Fibroblast of skin of right biceps (primary cell): ENCODE measurements at regions not wholly inside any gene's neighbourhood (a gene's known extent, or its start where the extent isn't known, plus 50 kb on each side); places are given as distances from the start of the nearest gene placed in this dataset.
"Not testable (repeated sequence)": the region's sequence is repeated elsewhere in the genome, so short reads cannot be mapped to it uniquely, and the experiment has no call there.

Source experiments
- DNase-seq: peaks from one replicate; pipeline ENCODE4 v3.0.0-alpha.2; 2013

GRCh38 chr2:198280145-198280544 is 475.8 kb downstream of the PLCL1 start:
- no peak for DNase-seq

GRCh38 chr2:198279026-198279425 is 474.6 kb downstream of the PLCL1 start:
- peak; percentile 58 for DNase-seq

- DNase-seq: no peak
Measured at GRCh38 chr2:198277181-198277580, 472.8 kb downstream of the PLCL1 start.

- peak; percentile 45 for DNase-seq
Measured at GRCh38 chr2:198273660-198274059, 469.3 kb downstream of the PLCL1 start.

GRCh38 chr2:198270157-198270556 is 465.8 kb downstream of the PLCL1 start:
- DNase-seq: not testable (repeated sequence)

- no peak for DNase-seq
Measured at GRCh38 chr2:198268519-198268918, 464.1 kb downstream of the PLCL1 start.

GRCh38 chr2:198259496-198259895 is 455.1 kb downstream of the PLCL1 start:
- DNase-seq: no peak

GRCh38 chr2:198254536-198255090 is 450.2 kb downstream of the PLCL1 start:
- DNase-seq: no peak

GRCh38 chr2:198253995-198254394 is 449.6 kb downstream of the PLCL1 start:
- DNase-seq: no peak

- DNase-seq: no peak
Measured at GRCh38 chr2:198252472-198252871, 448.1 kb downstream of the PLCL1 start.

GRCh38 chr2:198242093-198242492 is 437.7 kb downstream of the PLCL1 start:
- DNase-seq: no peak

GRCh38 chr2:198238429-198238828 is 434.0 kb downstream of the PLCL1 start:
- DNase-seq: no peak

- no peak for DNase-seq
Measured at GRCh38 chr2:198236338-198236737, 431.9 kb downstream of the PLCL1 start.

GRCh38 chr2:198232281-198232680 is 427.9 kb downstream of the PLCL1 start:
- no peak for DNase-seq

GRCh38 chr2:198231562-198231961 is 427.2 kb downstream of the PLCL1 start:
- no peak for DNase-seq

GRCh38 chr2:198220763-198221610 is 416.6 kb downstream of the PLCL1 start:
- DNase-seq: no peak

GRCh38 chr2:198219292-198219691 is 414.9 kb downstream of the PLCL1 start:
- no peak for DNase-seq

GRCh38 chr2:198214114-198214596 is 409.8 kb downstream of the PLCL1 start:
- peak; percentile 35 for DNase-seq

- no peak for DNase-seq
Measured at GRCh38 chr2:198213253-198213652, 408.9 kb downstream of the PLCL1 start.

- no peak for DNase-seq
Measured at GRCh38 chr2:198211706-198212105, 407.3 kb downstream of the PLCL1 start.

GRCh38 chr2:198203336-198204069 is 399.1 kb downstream of the PLCL1 start:
- no peak for DNase-seq
